Trophoblast cell (in vitro differentiated cells and primary cell): ENCODE measurements at regions not wholly inside any gene's neighbourhood (a gene's known extent, or its start where the extent isn't known, plus 50 kb on each side); places are given as distances from the start of the nearest gene placed in this dataset.

Experiments used
- DNase-seq, 2 donors: peaks; one replicate each; pipeline ENCODE4 v3.0.0-alpha.2; 2016
- H2AFZ ChIP-seq: 2 replicates; pipeline ENCODE4 v1.6.1; 2013; ENCODE audit warnings: low read length, moderate library complexity, mild to moderate bottlenecking; ENCODE audit not compliant: insufficient read depth, poor library complexity
- H2AK5ac ChIP-seq: 2 replicates; pipeline ENCODE4 v1.6.1; 2013; ENCODE audit warnings: mild to moderate bottlenecking, low read length
- H2BK120ac ChIP-seq: 2 replicates; pipeline ENCODE4 v1.6.1; 2013; ENCODE audit warnings: low read length, mild to moderate bottlenecking, moderate library complexity; ENCODE audit not compliant: insufficient read depth, poor library complexity
- H2BK12ac ChIP-seq: 2 replicates; pipeline ENCODE4 v1.6.1; 2013; ENCODE audit warnings: mild to moderate bottlenecking, low read length, moderate library complexity
- H2BK5ac ChIP-seq: 2 replicates; pipeline ENCODE4 v1.6.1; 2013; ENCODE audit warnings: low read length, low read depth, moderate library complexity, mild to moderate bottlenecking; ENCODE audit not compliant: poor library complexity
- H3K14ac ChIP-seq: 2 replicates; pipeline ENCODE4 v1.6.1; 2013; ENCODE audit warnings: mild to moderate bottlenecking, low read length
- H3K18ac ChIP-seq: 2 replicates; pipeline ENCODE4 v1.6.1; 2013; ENCODE audit warnings: mild to moderate bottlenecking, low read length
- H3K23ac ChIP-seq: 2 replicates; pipeline ENCODE4 v1.6.1; 2013; ENCODE audit warnings: low read length
- H3K27ac ChIP-seq: 2 replicates; pipeline ENCODE4 v1.5.1; 2013; ENCODE audit warnings: low read depth, mild to moderate bottlenecking, inconsistent platforms, low read length, moderate library complexity
- H3K27me3 ChIP-seq: 2 replicates; pipeline ENCODE4 v1.6.1; 2013; ENCODE audit warnings: inconsistent platforms, mild to moderate bottlenecking, low read length, moderate library complexity; ENCODE audit not compliant: insufficient read depth
- H3K36me3 ChIP-seq, 2 experiments: 1 replicate in 1 of 2; 2 replicates in 1 of 2; pipeline ENCODE4 v1.6.1; 2013; ENCODE audit warnings: low read length in 2 of 2, mild to moderate bottlenecking in 2 of 2, moderate library complexity in 1 of 2; ENCODE audit not compliant: insufficient read depth in 2 of 2, control insufficient read depth in 1 of 2
- H3K4ac ChIP-seq: 2 replicates; pipeline ENCODE4 v1.6.1; 2013; ENCODE audit warnings: low read depth, mild to moderate bottlenecking, low read length, moderate library complexity
- H3K4me1 ChIP-seq, 2 experiments: 1 replicate in 1 of 2; 2 replicates in 1 of 2; pipeline ENCODE4 v1.6.1; 2013; ENCODE audit warnings: low read length in 2 of 2, mild to moderate bottlenecking in 2 of 2, moderate library complexity in 1 of 2; ENCODE audit not compliant: insufficient read depth in 2 of 2, control insufficient read depth in 1 of 2
- H3K4me2 ChIP-seq: 2 replicates; pipeline ENCODE4 v1.6.1; 2013; ENCODE audit warnings: inconsistent platforms, mild to moderate bottlenecking, low read length, moderate library complexity
- H3K4me3 ChIP-seq: 2 replicates; pipeline ENCODE4 v1.5.1; 2013; ENCODE audit warnings: mild to moderate bottlenecking, low read depth, low read length, inconsistent platforms
- H3K79me1 ChIP-seq: one replicate; pipeline ENCODE4 v1.6.1; 2013; ENCODE audit warnings: low read length
- H3K79me2 ChIP-seq: 2 replicates; pipeline ENCODE4 v1.6.1; 2013; ENCODE audit warnings: low read length, mild to moderate bottlenecking; ENCODE audit not compliant: control insufficient read depth, insufficient read depth, poor library complexity
- H3K9ac ChIP-seq: 2 replicates; pipeline ENCODE4 v1.6.1; 2013; ENCODE audit warnings: mild to moderate bottlenecking, low read length
- H3K9me3 ChIP-seq: 2 replicates; pipeline ENCODE4 v1.6.1; 2013; ENCODE audit warnings: low read depth, mild to moderate bottlenecking, control low read depth, inconsistent platforms, low read length; ENCODE audit not compliant: insufficient read depth
- H4K12ac ChIP-seq: 2 replicates; pipeline ENCODE4 v1.6.1; 2013; ENCODE audit warnings: low read depth, mild to moderate bottlenecking, low read length, moderate library complexity
- H4K8ac ChIP-seq: 2 replicates; pipeline ENCODE4 v1.6.1; 2013; ENCODE audit warnings: low read depth, mild to moderate bottlenecking, low read length, moderate library complexity
- H4K91ac ChIP-seq: one replicate; pipeline ENCODE4 v1.6.1; 2013; ENCODE audit warnings: low read depth, mild to moderate bottlenecking, low read length, moderate library complexity
- WGBS: extraction: QIAGEN DNeasy Blood & Tissue Kit; methylation state at CpG from one replicate; pipeline ENCODE4 v1.1.7; 2013; ENCODE audit warnings: missing lambda C conversion rate; ENCODE audit not compliant: insufficient read length, insufficient coverage; ENCODE audit errors: extremely low coverage; 5-methylcytosine and 5-hydroxymethylcytosine counted together

DNA sequence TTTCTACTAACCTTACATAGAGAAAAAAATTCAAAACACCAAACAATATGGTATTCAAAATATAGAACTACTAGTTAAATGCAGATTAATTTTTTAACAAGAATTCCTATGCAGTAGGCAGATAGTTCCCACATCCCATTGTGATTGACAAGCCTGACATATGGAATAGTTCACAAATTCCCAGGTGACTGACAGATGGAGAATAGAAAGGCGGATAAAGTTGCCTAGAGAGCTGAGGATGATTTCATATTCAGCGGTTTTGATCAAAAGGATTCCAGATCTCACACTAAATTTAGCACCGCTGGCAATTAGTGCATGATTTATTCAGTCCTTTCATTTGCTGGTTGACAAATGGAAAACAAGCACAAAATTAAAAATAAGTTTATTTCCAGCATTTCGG is 733.7 kb upstream of the POU3F3 start:
- no peak overlapping the region for H3K27ac ChIP-seq
- H3K18ac ChIP-seq: no peak overlapping the region
- H2BK120ac ChIP-seq: no peak overlapping the region
- no peak overlapping the region for H4K91ac ChIP-seq
- no peaks in the 10 kb centered on the region for H3K79me1 ChIP-seq
- H3K27me3 ChIP-seq: no peaks in the 10 kb centered on the region
- no peak overlapping the region for H3K4me2 ChIP-seq
- no peaks in the 10 kb centered on the region for H3K36me3 ChIP-seq
- no peak overlapping the region for H3K4ac ChIP-seq
- H3K14ac ChIP-seq: no peak overlapping the region
- no peaks in the 10 kb centered on the region for H3K9me3 ChIP-seq
- H4K8ac ChIP-seq: no peak overlapping the region
- no peaks in the 10 kb centered on the region for H3K4me1 ChIP-seq
- H2AFZ ChIP-seq: no peak overlapping the region
- no CpG with 5 or more reads among the region's 4 CpGs for WGBS
- H3K79me2 ChIP-seq: no peaks in the 10 kb centered on the region
- DNase-seq: no peak
- no peak overlapping the region for H3K9ac ChIP-seq
- H2AK5ac ChIP-seq: no peak overlapping the region
- H3K23ac ChIP-seq: no peak overlapping the region
- H4K12ac ChIP-seq: no peak overlapping the region
- no peak overlapping the region for H3K4me3 ChIP-seq
- no peak overlapping the region for H2BK12ac ChIP-seq
- H2BK5ac ChIP-seq: no peak overlapping the region

DNA sequence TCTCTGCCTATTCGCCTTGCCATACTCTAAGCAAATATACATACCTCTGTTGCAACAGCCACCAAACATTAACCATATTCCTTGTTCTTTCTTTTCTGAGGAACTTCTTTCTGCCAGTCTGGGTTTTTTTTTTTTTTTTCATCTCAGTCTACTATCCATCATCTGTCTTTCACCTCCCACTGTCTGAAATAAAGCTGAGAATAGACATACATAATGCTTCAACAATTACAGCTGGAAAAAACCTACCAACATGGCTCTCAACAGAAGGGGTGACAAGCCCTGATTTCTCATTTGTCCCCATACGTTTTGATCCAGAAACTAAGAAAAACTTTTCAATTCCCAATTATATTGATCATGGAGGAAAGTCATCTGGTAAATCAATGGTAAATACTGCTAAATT is 728.8 kb upstream of the POU3F3 start:
- H3K4ac ChIP-seq: no peak overlapping the region
- no peak overlapping the region for H2BK120ac ChIP-seq
- H3K23ac ChIP-seq: no peak overlapping the region
- H3K79me1 ChIP-seq: no peaks in the 10 kb centered on the region
- no peak overlapping the region for H4K12ac ChIP-seq
- no peaks in the 10 kb centered on the region for H3K36me3 ChIP-seq
- DNase-seq: no peak
- H3K14ac ChIP-seq: no peak overlapping the region
- H3K9ac ChIP-seq: no peak overlapping the region
- H3K79me2 ChIP-seq: no peaks in the 10 kb centered on the region
- no peak overlapping the region for H4K8ac ChIP-seq
- no peak overlapping the region for H4K91ac ChIP-seq
- H3K18ac ChIP-seq: no peak overlapping the region
- H3K27me3 ChIP-seq: no peaks in the 10 kb centered on the region
- H3K9me3 ChIP-seq: no peaks in the 10 kb centered on the region
- H2BK12ac ChIP-seq: no peak overlapping the region
- no peaks in the 10 kb centered on the region for H3K4me1 ChIP-seq
- no peak overlapping the region for H2BK5ac ChIP-seq
- no peak overlapping the region for H3K4me3 ChIP-seq
- H3K27ac ChIP-seq: no peak overlapping the region
- no CpG with 5 or more reads among the region's 2 CpGs for WGBS
- H2AK5ac ChIP-seq: no peak overlapping the region
- no peak overlapping the region for H3K4me2 ChIP-seq
- H2AFZ ChIP-seq: no peak overlapping the region

DNA sequence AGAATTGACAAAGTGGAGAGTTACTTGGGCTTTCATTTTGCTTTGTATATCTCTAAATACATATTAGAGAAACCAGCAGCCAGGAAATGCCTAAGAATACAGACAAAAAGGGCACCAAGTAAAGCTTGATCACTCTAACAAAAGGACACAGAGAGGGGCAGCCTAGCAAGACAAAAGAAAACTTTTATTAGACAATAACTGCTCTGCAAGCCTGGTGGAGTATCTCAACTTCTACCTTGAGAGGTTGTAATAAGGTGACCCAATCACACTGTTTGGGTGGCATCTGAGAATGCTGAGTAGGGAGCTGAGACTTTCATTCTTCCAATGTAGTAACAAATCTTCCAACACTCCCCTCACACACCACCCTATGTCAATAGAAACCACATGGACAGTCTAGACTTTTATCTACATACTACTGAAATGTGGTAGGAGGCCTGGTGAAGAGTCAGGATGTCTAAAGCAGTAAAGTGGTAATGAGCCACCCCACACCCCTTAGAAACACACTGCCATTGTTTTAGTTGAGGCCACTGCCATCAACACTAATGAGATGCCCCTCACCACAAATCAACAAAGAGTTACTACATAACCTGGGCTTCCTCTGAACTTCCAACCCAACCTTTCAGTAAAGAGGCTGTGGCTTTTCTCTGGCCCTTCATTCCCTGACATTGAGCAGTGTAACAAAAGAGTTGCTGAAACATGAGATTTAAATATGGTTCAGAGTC is 726.7 kb upstream of the POU3F3 start:
- Histone ChIP-seq H3K14ac (no peak overlapping the region), H4K91ac (no peak overlapping the region), H3K9ac (no peak overlapping the region), H3K27me3 (no peaks in the 10 kb centered on the region), H3K27ac (no peak overlapping the region), H3K4me3 (no peak overlapping the region), H3K79me2 (no peaks in the 10 kb centered on the region), H2AFZ (no peak overlapping the region), H3K4me2 (no peak overlapping the region), H3K23ac (no peak overlapping the region), H3K18ac (no peak overlapping the region), H3K4me1 (no peaks in the 10 kb centered on the region), H4K8ac (no peak overlapping the region), H2AK5ac (no peak overlapping the region), H2BK120ac (no peak overlapping the region), H3K4ac (no peak overlapping the region), H2BK12ac (no peak overlapping the region), H4K12ac (no peak overlapping the region), H3K9me3 (no peaks in the 10 kb centered on the region), H3K36me3 (no peaks in the 10 kb centered on the region), H2BK5ac (no peak overlapping the region), H3K79me1 (no peaks in the 10 kb centered on the region)
- DNase-seq: no peak

DNA sequence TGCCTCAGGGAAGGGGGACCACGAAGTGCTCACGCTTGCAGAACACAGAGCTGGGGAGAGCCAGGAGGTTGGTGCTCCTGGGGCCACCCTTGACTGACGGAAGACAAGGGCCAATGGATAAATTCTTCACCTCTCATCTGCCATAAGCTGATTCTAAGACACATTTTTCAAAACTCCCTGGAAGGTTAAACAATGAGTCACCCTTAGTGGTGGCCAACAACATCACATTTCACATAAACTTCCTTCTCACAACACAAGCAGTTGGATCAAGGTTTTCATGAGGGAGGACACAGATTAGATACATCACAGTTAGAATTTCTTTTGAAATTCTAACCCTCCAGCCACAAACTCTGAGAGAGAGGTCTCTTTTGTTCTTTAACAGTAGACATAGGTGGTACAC is 713.6 kb upstream of the POU3F3 start:
- WGBS: no CpG with 5 or more reads among the region's 3 CpGs
- H3K9ac ChIP-seq: no peak overlapping the region
- no peak overlapping the region for H3K23ac ChIP-seq
- H2AFZ ChIP-seq: no peak overlapping the region
- H3K18ac ChIP-seq: no peak overlapping the region
- no peaks in the 10 kb centered on the region for H3K79me1 ChIP-seq
- H3K4me3 ChIP-seq: no peak overlapping the region
- H3K14ac ChIP-seq: no peak overlapping the region
- H4K12ac ChIP-seq: no peak overlapping the region
- H3K27ac ChIP-seq: no peak overlapping the region
- H3K36me3 ChIP-seq: no peaks in the 10 kb centered on the region
- H3K27me3 ChIP-seq: no peaks in the 10 kb centered on the region
- no peaks in the 10 kb centered on the region for H3K79me2 ChIP-seq
- no peak overlapping the region for H3K4ac ChIP-seq
- H2AK5ac ChIP-seq: no peak overlapping the region
- no peak overlapping the region for H3K4me2 ChIP-seq
- no peak for DNase-seq
- H2BK12ac ChIP-seq: no peak overlapping the region
- H3K4me1 ChIP-seq: no peaks in the 10 kb centered on the region
- no peak overlapping the region for H4K91ac ChIP-seq
- no peak overlapping the region for H2BK120ac ChIP-seq
- no peak overlapping the region for H2BK5ac ChIP-seq
- no peak overlapping the region for H4K8ac ChIP-seq
- peaks cover 2% of the 10 kb centered on the region for H3K9me3 ChIP-seq
